ENCODE measurements at regions not wholly inside any gene's neighbourhood (a gene's known extent, or its start where the extent isn't known, plus 50 kb on each side); places are given as distances from the start of the nearest gene placed in this dataset.

GRCh38 chr11:121703201-121703600 lies 250.4 kb upstream of the SORL1-AS1 start:
- no peak overlapping the region for H3K4me3 Mint-ChIP-seq
- H3K27me3 Mint-ChIP-seq (ENCODE audit: low read depth, poor library complexity) = peaks cover 21% of the 10 kb centered on the region
- no peak for TF ChIP-seq CTCF (IDR thresholded peaks at IDR 0.05)
- DNase-seq = no peak
- no peak overlapping the region for H3K27ac Mint-ChIP-seq
- peaks cover 9% of the 10 kb centered on the region for H3K4me1 Mint-ChIP-seq
- no peaks in the 10 kb centered on the region for H3K36me3 Mint-ChIP-seq (ENCODE audit: low read depth)
- H3K9me3 Mint-ChIP-seq = no peaks in the 10 kb centered on the region

- H3K4me1 Mint-ChIP-seq = peaks cover 27% of the 10 kb centered on the region
- no peak for TF ChIP-seq CTCF (IDR thresholded peaks at IDR 0.05)
- H3K27me3 Mint-ChIP-seq (ENCODE audit: low read depth, poor library complexity) = peaks cover 21% of the 10 kb centered on the region
- H3K27ac Mint-ChIP-seq = no peak overlapping the region
- no peak for DNase-seq
- no peaks in the 10 kb centered on the region for H3K36me3 Mint-ChIP-seq (ENCODE audit: low read depth)
- no peak overlapping the region for H3K4me3 Mint-ChIP-seq
- H3K9me3 Mint-ChIP-seq = no peaks in the 10 kb centered on the region
Observed at GRCh38 chr11:121700968-121701367, 248.2 kb upstream of the SORL1-AS1 start.

GRCh38 chr11:121699801-121700200 lies 247.0 kb upstream of the SORL1-AS1 start:
- peaks cover 34% of the 10 kb centered on the region for H3K4me1 Mint-ChIP-seq
- H3K27ac Mint-ChIP-seq = no peak overlapping the region
- TF ChIP-seq CTCF (IDR thresholded peaks at IDR 0.05) = no peak
- no peaks in the 10 kb centered on the region for H3K36me3 Mint-ChIP-seq (ENCODE audit: low read depth)
- H3K27me3 Mint-ChIP-seq (ENCODE audit: low read depth, poor library complexity) = peaks cover 19% of the 10 kb centered on the region
- no peak for DNase-seq
- no peaks in the 10 kb centered on the region for H3K9me3 Mint-ChIP-seq
- no peak overlapping the region for H3K4me3 Mint-ChIP-seq

- TF ChIP-seq CTCF (IDR thresholded peaks at IDR 0.05) = no peak
- H3K27ac Mint-ChIP-seq = peak overlapping the region; percentile 57
Observed at GRCh38 chr11:121696931-121697670, 244.3 kb upstream of the SORL1-AS1 start.

GRCh38 chr11:121696177-121696871 lies 243.6 kb upstream of the SORL1-AS1 start:
- Mint-ChIP-seq H3K4me1 (peaks cover 45% of the 10 kb centered on the region), H3K9me3 (no peaks in the 10 kb centered on the region), H3K4me3 (no peak overlapping the region), H3K36me3 (ENCODE audit: low read depth) (no peaks in the 10 kb centered on the region), H3K27me3 (ENCODE audit: low read depth, poor library complexity) (peaks cover 4% of the 10 kb centered on the region), H3K27ac (peak overlapping the region; percentile 95)
- DNase-seq = peak; percentile 48
- no peak for TF ChIP-seq CTCF (IDR thresholded peaks at IDR 0.05)

More at GRCh38 chr11:121696931-121697670, 244.3 kb upstream of the SORL1-AS1 start:
- H3K36me3 Mint-ChIP-seq (ENCODE audit: low read depth) = no peaks in the 10 kb centered on the region
- H3K9me3 Mint-ChIP-seq = no peaks in the 10 kb centered on the region
- DNase-seq = no peak
- H3K4me1 Mint-ChIP-seq = peaks cover 45% of the 10 kb centered on the region
- H3K4me3 Mint-ChIP-seq = no peak overlapping the region
- peaks cover 7% of the 10 kb centered on the region for H3K27me3 Mint-ChIP-seq (ENCODE audit: low read depth, poor library complexity)

Data from nephron progenitor cell (in vitro differentiated cells).